HEK293 (cell line): ENCODE measurements at regions not wholly inside any gene's neighbourhood (a gene's known extent, or its start where the extent isn't known, plus 50 kb on each side); places are given as distances from the start of the nearest gene placed in this dataset.

Experiments used
- CTCF ChIA-PET: fragments of 350-600 bp; formaldehyde crosslinking; extraction: SDS; loops from one replicate; lab custom pipeline; 2021; ENCODE audit warnings: antibody characterized with exemption; lab: Yijun Ruan, JAX
- POLR2A ChIA-PET: fragments of 300-600 bp; formaldehyde crosslinking; extraction: SDS; loops from one replicate; lab custom pipeline; 2020; ENCODE audit warnings: antibody characterized with exemption, inconsistent platforms; lab: Yijun Ruan, JAX
- H3K27ac ChIP-seq: fragments of 200-500 bp; sonication (Bioruptor generic); 2 replicates; pipeline ENCODE4 v1.5.1; 2014; ENCODE audit warnings: low read depth, low read length, control low read depth, inconsistent platforms; ENCODE audit errors: extremely low read depth
- H3K36me3 ChIP-seq, 2 experiments: fragments of 200-500 bp in 1 of 2; sonication (Bioruptor generic) in 1 of 2; 1 replicate in 1 of 2; 2 replicates in 1 of 2; pipeline ENCODE4 v1.5.1; 2014 to 2017; ENCODE audit warnings: inconsistent platforms in 2 of 2, low read length in 2 of 2; ENCODE audit not compliant: control insufficient read depth in 2 of 2, insufficient read depth in 1 of 2
- H3K4me1 ChIP-seq: fragments of 200-500 bp; sonication (Bioruptor generic); 2 replicates; pipeline ENCODE4 v1.5.1; 2014; ENCODE audit warnings: mild to moderate bottlenecking, low read length, inconsistent platforms; ENCODE audit not compliant: control insufficient read depth, insufficient read depth
- H3K4me3 ChIP-seq: 2 replicates; pipeline ENCODE4 v1.5.1; 2011; ENCODE audit warnings: low read depth, mild to moderate bottlenecking, control low read depth, low read length, moderate library complexity
- H3K9me3 ChIP-seq: fragments of 200-500 bp; sonication (Bioruptor generic); 2 replicates; pipeline ENCODE4 v1.5.1; 2014; ENCODE audit warnings: low read depth, low read length, inconsistent platforms; ENCODE audit not compliant: control insufficient read depth, insufficient read depth
- AEBP2 ChIP-seq: fragments of 450-650 bp; formaldehyde crosslinking; IDR thresholded peaks from 2 replicates; pipeline ENCODE4 v1.5.1; 2016; ENCODE audit warnings: missing biosample characterization, missing genetic modification characterization, borderline replicate concordance
- BCL11B ChIP-seq: fragments of 450-650 bp; formaldehyde crosslinking; IDR thresholded peaks from 2 replicates; pipeline ENCODE4 v1.5.1; 2016; ENCODE audit warnings: low read depth, missing biosample characterization, missing genetic modification characterization
- FEZF1 ChIP-seq: fragments of 450-650 bp; formaldehyde crosslinking; IDR thresholded peaks from 2 replicates; pipeline ENCODE4 v1.5.1; 2016; ENCODE audit warnings: missing biosample characterization, missing genetic modification characterization
- KLF10 ChIP-seq: fragments of 450-650 bp; IDR thresholded peaks from 2 replicates; pipeline ENCODE4 v1.5.1; 2018; ENCODE audit warnings: missing biosample characterization, mild to moderate bottlenecking, missing genetic modification characterization
- KLF17 ChIP-seq: fragments of 450-650 bp; formaldehyde crosslinking; IDR thresholded peaks from 2 replicates; pipeline ENCODE4 v1.5.1; 2016; ENCODE audit warnings: missing biosample characterization, missing genetic modification characterization
- SCRT2 ChIP-seq: fragments of 450-650 bp; formaldehyde crosslinking; IDR thresholded peaks from 2 replicates; pipeline ENCODE4 v1.5.1; 2016; ENCODE audit warnings: missing biosample characterization, missing genetic modification characterization
- ZBTB1 ChIP-seq: fragments of 450-650 bp; formaldehyde crosslinking; IDR thresholded peaks from 2 replicates; pipeline ENCODE4 v1.5.1; 2016; ENCODE audit warnings: missing biosample characterization, missing genetic modification characterization
- ZBTB17 ChIP-seq: fragments of 450-650 bp; formaldehyde crosslinking; IDR thresholded peaks from 2 replicates; pipeline ENCODE4 v1.5.1; 2016; ENCODE audit warnings: missing biosample characterization, missing genetic modification characterization
- ZNF10 ChIP-seq: fragments of 450-650 bp; formaldehyde crosslinking; IDR thresholded peaks from 2 replicates; pipeline ENCODE4 v1.5.1; 2017; ENCODE audit warnings: missing biosample characterization, missing genetic modification characterization
- ZNF112 ChIP-seq: fragments of 450-650 bp; formaldehyde crosslinking; IDR thresholded peaks from 2 replicates; pipeline ENCODE4 v1.5.0; 2017; ENCODE audit warnings: missing biosample characterization, missing genetic modification characterization
- ZNF121 ChIP-seq: fragments of 450-650 bp; formaldehyde crosslinking; IDR thresholded peaks from 2 replicates; pipeline ENCODE4 v1.5.1; 2016; ENCODE audit warnings: missing biosample characterization, missing genetic modification characterization
- ZNF214 ChIP-seq: fragments of 450-650 bp; formaldehyde crosslinking; IDR thresholded peaks from 2 replicates; pipeline ENCODE4 v1.5.1; 2017; ENCODE audit warnings: missing biosample characterization, mild to moderate bottlenecking, missing genetic modification characterization, borderline replicate concordance
- ZNF274 ChIP-seq, 2 experiments: fragments of 200-500 bp in 1 of 2; fragments of 450-650 bp in 1 of 2; sonication (Bioruptor generic) in 1 of 2; formaldehyde crosslinking in 1 of 2; IDR thresholded peaks; 2 replicates each; pipeline versions ENCODE4 v1.5.1 to v1.6.1; 2014 to 2016; ENCODE audit warnings: borderline replicate concordance in 1 of 2, inconsistent platforms in 1 of 2, low read length in 1 of 2, missing biosample characterization in 1 of 2, missing genetic modification characterization in 1 of 2
- ZNF433 ChIP-seq: fragments of 450-650 bp; formaldehyde crosslinking; IDR thresholded peaks from 2 replicates; pipeline ENCODE4 v1.5.1; 2016; ENCODE audit warnings: missing biosample characterization, missing genetic modification characterization, low read depth
- ZNF558 ChIP-seq: fragments of 450-650 bp; formaldehyde crosslinking; IDR thresholded peaks from 2 replicates; pipeline ENCODE4 v1.5.1; 2016; ENCODE audit warnings: missing biosample characterization, missing genetic modification characterization
- ZNF596 ChIP-seq: fragments of 450-650 bp; IDR thresholded peaks from 2 replicates; pipeline ENCODE4 v1.5.0; 2018; ENCODE audit warnings: missing biosample characterization, mild to moderate bottlenecking, missing genetic modification characterization, moderate library complexity
- ZNF660 ChIP-seq: fragments of 450-650 bp; IDR thresholded peaks from 2 replicates; pipeline ENCODE4 v1.5.1; 2018; ENCODE audit warnings: missing biosample characterization, mild to moderate bottlenecking, missing genetic modification characterization
- ZNF785 ChIP-seq: fragments of 450-650 bp; formaldehyde crosslinking; IDR thresholded peaks from 2 replicates; pipeline ENCODE4 v1.5.1; 2016; ENCODE audit warnings: missing biosample characterization, missing genetic modification characterization
- TF ChIP-seq, protein P1 (sequence below): fragments of 450-650 bp; formaldehyde crosslinking; IDR thresholded peaks from 2 replicates; pipeline ENCODE4 v1.5.1; 2016; ENCODE audit warnings: missing biosample characterization, missing genetic modification characterization

DNA sequence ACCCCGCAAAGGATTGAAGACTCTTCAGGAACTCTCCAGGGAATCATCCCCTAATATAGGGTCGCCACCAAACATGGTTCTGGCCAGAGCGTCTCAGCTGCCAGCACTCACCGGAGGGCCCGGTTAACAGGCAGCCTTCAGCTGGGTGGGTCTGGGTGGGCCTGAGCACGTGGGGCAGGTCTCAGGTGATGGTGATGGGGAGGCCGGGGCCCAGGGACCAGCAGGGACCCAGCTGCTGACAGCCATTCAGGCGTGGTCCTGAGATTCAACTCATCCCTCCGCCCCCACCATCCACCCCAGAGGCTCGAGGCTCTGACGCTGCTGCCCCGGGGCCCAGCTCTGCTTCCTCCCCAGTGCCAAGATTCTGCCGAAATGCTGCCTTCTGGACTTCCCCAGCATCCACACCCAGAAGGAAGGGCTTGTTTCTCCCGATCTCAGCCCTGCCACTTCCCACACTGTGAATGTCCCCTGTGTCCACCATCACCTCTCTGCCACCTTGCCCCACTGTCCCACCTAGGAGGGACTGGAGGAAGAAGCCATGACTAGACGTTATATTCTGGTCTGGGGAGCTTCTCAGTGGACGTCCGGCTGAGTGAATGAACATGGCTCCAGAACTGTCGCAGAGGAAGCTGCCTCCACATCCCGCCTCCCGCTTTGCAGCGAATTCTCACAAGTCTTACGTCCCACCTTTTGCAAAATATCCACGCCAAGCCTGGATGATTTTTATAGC is 294.2 kb upstream of the SALL3 start:
- TF ChIP-seq ZNF785 (tag by site-specific recombination) (no peak), AEBP2 (no peak), SCRT2 (tag by site-specific recombination) (no peak), ZNF660 (tag by site-specific recombination) (no peak)
- no peaks in the 10 kb centered on the region for H3K36me3 ChIP-seq
- no peak overlapping the region for H3K4me3 ChIP-seq
- H3K27ac ChIP-seq: no peak overlapping the region
- H3K9me3 ChIP-seq: no peaks in the 10 kb centered on the region
- POLR2A ChIA-PET: no interaction called here
- no peaks in the 10 kb centered on the region for H3K4me1 ChIP-seq
- CTCF ChIA-PET: interaction anchor here (0.6 kb wide), 1 partner anchor 74 kb away, joined by 3 read pairs; no protein-coding TSS in a partner anchor

DNA sequence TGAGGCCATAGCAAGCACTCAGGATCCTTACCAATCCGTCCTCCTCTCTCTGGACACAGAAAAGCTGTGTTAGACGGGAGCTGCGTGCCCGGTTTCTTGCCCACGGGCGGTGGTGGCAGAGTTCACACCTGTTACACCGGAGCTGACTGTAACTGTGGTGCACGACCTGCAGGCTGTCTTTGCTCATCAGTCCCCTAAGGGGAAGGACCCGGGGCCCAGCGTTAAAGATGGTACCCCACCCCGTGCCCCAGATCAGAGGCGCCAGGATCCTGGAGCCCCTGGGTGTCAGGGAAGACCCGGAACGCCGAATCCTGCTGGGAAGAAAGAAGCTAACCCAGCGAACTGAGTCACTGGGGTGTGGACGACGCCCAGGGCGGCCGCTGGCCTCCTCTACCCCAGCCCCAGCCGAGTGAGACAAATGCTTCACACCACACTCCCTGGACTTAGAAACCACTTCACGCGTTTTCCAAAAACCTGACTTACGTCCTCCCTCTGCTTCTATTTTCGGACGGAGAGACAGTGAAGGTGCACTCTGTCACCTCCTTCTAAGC is 293.6 kb upstream of the SALL3 start:
- Histone ChIP-seq H3K36me3 (no peaks in the 10 kb centered on the region), H3K4me3 (no peak overlapping the region), H3K27ac (no peak overlapping the region), H3K9me3 (no peaks in the 10 kb centered on the region), H3K4me1 (no peaks in the 10 kb centered on the region)
- ChIA-PET CTCF (no interaction called here), POLR2A (no interaction called here)
- TF ChIP-seq ZBTB17 (tag by site-specific recombination) (no peak), ZNF10 (tag by site-specific recombination) (no peak), ZBTB1 (no peak), ZNF596 (no peak), ZNF433 (tag by site-specific recombination) (no peak), FEZF1 (tag by site-specific recombination) (no peak), BCL11B (tag by site-specific recombination) (no peak), ZNF112 (tag by site-specific recombination) (no peak), KLF17 (tag by site-specific recombination) (no peak), ZNF121 (no peak), KLF10 (tag by site-specific recombination) (no peak), ZNF214 (tag by site-specific recombination) (no peak), ZNF274 (IDR thresholded peaks at IDR 0.05; ENCODE audit: low read length) (no peak), ZNF274 (tag by site-specific recombination; IDR thresholded peaks at IDR 0.05; ENCODE audit: borderline replicate concordance) (no peak), ZNF558 (no peak)
- TF ChIP-seq, protein P1, sequence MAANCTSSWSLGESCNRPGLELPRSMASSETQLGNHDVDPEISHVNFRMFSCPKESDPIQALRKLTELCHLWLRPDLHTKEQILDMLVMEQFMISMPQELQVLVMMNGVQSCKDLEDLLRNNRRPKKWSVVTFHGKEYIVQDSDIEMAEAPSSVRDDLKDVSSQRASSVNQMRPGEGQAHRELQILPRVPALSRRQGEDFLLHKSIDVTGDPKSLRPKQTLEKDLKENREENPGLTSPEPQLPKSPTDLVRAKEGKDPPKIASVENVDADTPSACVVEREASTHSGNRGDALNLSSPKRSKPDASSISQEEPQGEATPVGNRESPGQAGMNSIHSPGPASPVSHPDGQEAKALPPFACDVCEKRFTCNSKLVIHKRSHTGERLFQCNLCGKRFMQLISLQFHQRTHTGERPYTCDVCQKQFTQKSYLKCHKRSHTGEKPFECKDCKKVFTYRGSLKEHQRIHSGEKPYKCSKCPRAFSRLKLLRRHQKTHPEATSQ: no peak
